ENCODE measurements at regions not wholly inside any gene's neighbourhood (a gene's known extent, or its start where the extent isn't known, plus 50 kb on each side); places are given as distances from the start of the nearest gene placed in this dataset.

- no peak for DNase-seq (ENCODE audit: low read depth)
These were observed 1479.3 kb upstream of the CDH9 start for GRCh38 chr5:28517691-28518090.

DNA sequence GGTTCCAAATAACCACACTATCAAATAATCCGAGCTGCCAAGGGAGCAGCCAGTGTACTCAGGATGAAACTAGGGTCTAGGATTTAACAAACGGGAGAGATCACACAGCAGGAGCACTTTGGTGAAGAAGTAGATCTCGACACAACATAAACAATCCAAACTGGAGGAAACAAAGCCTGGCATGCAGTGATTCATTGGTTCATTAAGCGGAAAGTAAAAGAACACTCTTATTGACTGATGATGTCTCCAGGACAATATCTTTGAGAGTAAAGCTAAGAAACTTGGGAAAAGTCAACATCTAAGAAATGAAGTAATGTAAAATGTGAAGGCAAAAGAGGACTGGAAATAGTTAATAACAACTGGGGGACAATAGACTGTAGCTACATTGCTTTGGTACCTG is 1478.3 kb upstream of the CDH9 start:
- DNase-seq (ENCODE audit: low read depth), result no peak

DNA sequence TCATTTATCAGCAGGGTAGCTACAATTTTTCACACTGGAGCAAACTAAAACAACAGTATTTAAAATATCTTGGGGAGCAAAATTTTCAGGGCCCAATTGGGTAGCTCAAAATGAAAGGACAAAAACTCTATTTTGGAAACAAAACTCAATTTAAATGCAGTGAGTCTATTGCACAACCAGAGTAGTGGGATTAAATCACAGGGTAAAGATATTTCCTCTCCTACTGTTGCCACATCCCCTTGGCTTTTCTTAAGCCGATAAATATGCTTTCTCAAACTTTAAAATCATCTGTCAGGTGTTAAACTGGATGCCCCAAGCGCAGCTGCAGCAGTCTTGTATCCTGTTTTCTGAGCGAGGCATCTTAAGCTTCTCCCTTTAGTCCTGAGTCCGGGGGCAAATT is 1474.3 kb upstream of the CDH9 start:
- no peak for DNase-seq (ENCODE audit: low read depth)

DNA sequence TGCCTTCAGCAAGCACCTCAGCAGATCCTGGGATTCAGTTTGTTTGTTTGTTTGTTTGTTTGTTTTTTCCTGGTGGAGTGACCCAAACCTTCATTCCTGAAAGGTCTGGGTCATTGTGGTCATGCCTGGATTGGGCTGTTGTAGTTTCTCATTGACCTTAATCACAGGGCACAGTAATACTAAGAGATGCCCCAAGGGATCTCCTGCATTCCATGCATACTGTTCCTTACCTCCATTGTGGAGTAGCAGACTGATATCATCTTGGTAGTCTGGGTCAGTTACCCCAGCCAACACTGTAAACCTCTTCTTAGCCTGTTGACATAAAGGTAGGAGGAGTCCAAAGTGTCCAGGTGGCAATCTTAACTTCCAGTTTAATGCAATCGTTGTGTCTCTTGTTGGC is 1466.7 kb upstream of the CDH9 start:
- DNase-seq (ENCODE audit: low read depth), result no peak

DNA sequence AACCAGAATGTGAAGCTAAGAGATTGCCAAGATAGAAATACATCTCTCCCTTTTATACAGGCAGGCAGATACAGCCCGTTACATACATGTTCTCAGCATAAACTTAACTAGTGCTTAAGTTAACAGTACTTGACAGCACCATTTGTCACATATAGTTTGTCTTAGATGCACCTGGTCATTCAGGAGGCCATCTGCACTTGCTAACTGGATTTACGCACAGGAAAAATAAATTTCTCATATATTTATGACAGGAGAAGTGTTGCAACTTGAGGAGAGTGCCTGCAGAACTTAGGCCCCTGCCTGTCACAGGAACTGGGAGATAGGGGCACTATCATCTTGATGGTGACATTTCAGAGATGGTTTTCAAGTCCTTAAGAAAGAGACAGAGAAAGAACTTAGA is 1462.1 kb upstream of the CDH9 start:
- DNase-seq (ENCODE audit: low read depth), result no peak

DNA sequence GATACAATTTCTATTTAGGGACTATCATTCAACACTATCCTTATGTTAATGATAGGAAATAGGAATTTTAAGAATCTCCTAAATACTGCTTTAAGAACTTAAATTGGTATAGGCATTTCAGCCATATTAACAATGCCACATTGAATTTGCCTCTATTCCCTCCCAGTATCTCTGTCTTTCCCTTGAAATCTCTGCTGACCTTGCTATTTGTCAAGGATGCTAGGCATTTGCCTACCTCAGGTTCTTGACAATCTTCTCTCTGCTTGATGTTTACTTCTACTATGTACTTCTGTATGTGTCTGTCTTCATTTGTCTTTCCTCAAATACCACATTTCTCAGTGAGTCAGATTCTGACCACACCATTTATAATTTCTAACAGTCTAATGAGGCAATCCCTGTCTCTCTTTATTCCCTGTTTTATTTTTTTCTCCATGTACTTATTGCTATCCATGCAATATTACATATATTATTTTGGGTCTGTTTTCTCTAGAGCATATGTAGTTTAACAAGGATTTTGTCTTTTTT is 1461.4 kb upstream of the CDH9 start:
- DNase-seq (ENCODE audit: low read depth), result no peak

GRCh38 chr5:28495876-28496275 is 1457.5 kb upstream of the CDH9 start:
- no peak for DNase-seq (ENCODE audit: low read depth)

GRCh38 chr5:28493456-28493855 is 1455.1 kb upstream of the CDH9 start:
- DNase-seq (ENCODE audit: low read depth), result no peak

DNA sequence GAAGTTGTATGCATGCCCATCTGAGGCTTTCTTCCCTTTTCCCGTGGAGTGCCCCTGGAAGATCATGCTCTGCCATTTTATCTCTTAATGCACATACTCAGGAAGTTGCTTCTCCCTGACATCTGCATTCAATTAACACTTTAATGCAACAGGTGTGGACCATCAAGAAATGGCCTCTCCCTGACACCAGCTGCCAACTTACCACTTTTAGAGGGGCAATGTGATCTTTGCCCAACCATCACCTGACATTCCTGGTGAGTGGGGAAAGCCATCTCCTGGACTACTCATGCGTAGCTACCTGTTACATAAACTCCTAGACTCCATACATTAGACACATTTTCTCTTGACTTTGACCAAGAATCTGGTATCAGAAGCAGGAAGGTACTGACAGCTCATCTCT is 1450.4 kb upstream of the CDH9 start:
- DNase-seq (ENCODE audit: low read depth), result no peak

DNA sequence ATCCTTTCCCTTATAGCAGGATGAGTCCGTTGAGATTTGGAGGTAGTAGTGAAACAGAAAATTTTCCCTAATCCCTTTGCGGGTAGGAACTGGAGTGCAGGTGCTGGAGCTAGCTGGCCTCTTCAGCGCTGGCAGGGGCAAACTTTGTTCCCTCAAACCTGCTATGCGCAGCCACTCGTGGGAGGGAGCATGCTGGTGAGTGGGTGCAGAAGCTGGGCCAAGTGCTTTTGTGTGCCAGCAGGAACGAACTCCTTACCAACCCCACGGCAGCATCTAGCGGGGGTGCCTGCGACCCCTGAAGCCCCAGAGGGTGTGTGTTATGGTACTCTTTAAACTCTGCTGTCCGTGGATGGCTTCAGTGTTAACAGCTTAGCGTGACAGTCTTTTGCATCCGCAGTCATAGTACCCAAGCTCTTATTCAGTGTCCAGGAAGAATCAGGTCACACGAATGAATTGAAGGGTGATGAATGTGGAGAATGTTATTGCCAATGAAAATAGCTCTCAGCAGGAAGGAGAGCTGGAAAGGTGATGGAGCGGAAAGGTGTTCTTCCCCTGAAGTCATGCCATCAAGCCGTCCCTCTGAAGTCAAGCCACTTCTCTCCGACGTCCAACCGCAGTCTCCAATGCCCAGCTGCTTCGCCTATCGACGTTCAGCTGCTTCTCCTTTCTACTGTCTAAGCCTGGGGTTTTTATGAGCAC is 1445.1 kb upstream of the CDH9 start:
- DNase-seq (ENCODE audit: low read depth), result no peak

DNA sequence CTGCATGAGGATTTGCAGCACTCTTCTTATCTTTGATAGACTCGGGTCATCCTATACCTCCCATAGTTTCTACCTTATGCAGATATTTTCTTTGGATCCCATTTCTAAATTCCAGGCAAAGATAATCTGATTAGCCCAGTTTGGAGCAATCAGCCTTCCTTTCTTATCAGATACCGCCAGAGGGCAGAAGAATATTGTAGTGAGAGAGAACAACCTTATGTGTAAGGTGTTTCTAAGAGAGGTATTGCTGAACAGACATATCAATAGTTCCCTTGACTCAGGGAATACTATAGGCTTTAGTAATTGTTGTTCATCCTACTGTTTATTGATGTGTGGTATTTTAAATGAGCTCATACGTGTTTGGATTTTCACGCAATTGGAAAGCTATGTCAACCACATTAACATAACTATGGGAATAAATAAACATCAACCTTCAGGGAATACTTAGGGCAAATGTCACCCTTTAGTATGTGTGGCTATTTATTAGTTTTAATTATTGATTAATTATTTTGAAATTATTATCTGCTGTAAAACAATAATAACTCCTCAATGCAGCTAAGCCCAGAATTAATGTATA is 1435.2 kb upstream of the CDH9 start:
- DNase-seq (ENCODE audit: low read depth), result no peak

- no peak for DNase-seq (ENCODE audit: low read depth)
These were observed 1429.8 kb upstream of the CDH9 start for GRCh38 chr5:28468166-28468565.

- no peak for DNase-seq (ENCODE audit: low read depth)
These were observed 1425.3 kb upstream of the CDH9 start for GRCh38 chr5:28463728-28464127.

- DNase-seq (ENCODE audit: low read depth), result no peak
These were observed 1413.1 kb upstream of the CDH9 start for GRCh38 chr5:28451483-28451882.

DNA sequence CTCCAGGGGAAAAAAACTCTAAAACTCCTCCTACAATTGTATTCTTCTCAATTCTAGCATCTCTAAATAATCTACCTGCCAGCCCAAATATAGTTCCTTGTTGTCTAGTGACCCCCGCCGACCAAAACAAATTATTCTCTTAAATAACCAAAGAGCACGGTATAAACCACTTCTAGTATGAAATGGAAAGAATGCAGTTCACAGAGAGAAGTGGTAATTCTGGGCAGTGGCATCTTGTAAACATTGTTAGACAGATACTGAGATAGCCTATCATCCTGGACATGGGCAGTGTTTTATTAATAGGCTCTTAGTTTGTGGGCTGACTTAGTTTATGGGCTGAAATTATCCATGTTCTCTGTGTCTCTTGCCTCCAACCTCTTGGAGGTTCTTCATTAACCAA is 1412.6 kb upstream of the CDH9 start:
- DNase-seq (ENCODE audit: low read depth), result no peak

DNA sequence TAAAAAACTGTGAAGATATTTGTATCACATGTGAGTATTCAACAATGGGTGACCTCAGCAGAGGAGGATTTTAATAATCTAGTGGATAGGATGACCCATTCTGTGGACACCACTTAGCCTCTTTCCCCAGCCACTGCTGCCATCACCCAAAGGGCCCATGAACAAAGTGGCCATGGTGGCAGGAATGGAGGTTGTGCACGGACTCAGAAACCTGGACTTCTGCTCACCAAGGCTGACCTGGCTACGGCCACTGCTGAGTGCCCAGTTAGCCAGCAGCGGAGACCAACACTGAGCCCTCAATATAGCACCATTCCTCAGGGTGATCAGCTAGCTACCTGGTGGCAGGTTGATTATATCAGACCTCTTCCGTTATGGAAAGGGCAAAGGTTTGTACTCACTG is 1410.4 kb upstream of the CDH9 start:
- no peak for DNase-seq (ENCODE audit: low read depth)

GRCh38 chr5:28430565-28431178 is 1392.3 kb upstream of the CDH9 start:
- DNase-seq (ENCODE audit: low read depth), result no peak

GRCh38 chr5:28421141-28421540 is 1382.8 kb upstream of the CDH9 start:
- DNase-seq (ENCODE audit: low read depth), result no peak

GRCh38 chr5:28415791-28416443 is 1377.5 kb upstream of the CDH9 start:
- DNase-seq (ENCODE audit: low read depth), result no peak

DNA sequence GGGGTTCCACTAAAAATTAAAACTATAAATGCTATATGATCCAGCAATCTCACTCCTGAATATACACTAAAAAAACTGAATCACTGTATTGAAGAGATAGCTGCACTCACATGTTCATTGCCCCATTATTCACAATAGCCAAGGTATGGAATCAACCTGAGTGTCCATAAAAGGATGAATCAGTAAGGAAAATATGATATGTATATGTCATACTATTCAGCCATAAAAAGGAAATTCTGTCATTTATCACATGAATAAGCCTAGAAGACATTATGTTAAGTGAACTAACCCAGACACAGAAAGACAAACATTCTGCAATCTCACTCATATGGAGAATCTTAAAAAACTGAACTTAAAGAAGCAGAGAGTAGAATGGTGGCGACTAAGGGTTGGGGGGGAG is 1376.2 kb upstream of the CDH9 start:
- no peak for DNase-seq (ENCODE audit: low read depth)

DNA sequence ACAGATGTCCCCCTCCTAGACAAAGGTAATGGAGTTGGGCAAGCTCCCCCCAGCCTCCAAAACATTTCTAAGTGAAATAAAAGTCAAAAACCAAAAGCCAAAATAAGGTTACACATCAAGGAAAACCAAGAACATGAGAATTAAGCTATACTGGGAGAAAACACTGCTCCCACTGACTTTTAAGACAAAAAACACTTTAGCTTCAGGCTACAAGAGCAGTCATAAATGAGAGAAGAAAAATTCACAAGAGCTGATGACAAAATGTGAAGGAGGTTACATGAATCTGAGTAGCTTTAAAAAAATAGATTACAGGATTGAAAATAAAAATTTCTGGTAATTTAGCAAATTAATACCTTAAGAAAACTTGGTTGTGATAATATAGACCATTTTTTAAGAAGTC is 1370.3 kb upstream of the CDH9 start:
- no peak for DNase-seq (ENCODE audit: low read depth)

- DNase-seq (ENCODE audit: low read depth), result no peak
These were observed 1369.8 kb upstream of the CDH9 start for GRCh38 chr5:28408186-28408585.

Measured in GM04503 (cell line).